Left lung (tissue), 4 donors: ENCODE measurements at regions not wholly inside any gene's neighbourhood (a gene's known extent, or its start where the extent isn't known, plus 50 kb on each side); places are given as distances from the start of the nearest gene placed in this dataset.

Source experiments
- ATAC-seq: fragments of 200-7000 bp; cut with Tn5 transposase; one replicate; pipeline ENCODE4 v1.9.1; 2020; ENCODE audit warnings: moderate library complexity
- DNase-seq, 4 donors: peaks; one replicate each; pipeline ENCODE4 v3.0.0-alpha.2; 2013 to 2020
- H3K27ac ChIP-seq, 2 donors: fragments of 200-600 bp; sonication (generic) in 1 of 2; one replicate each; pipeline versions ENCODE4 v1.5.0 to v1.8.0; 2020 to 2021
- H3K27me3 ChIP-seq, 2 donors: fragments of 200-600 bp; sonication (generic) in 1 of 2; one replicate each; pipeline versions ENCODE4 v1.5.0 to v1.8.0; 2020 to 2021
- H3K36me3 ChIP-seq, 2 donors: fragments of 200-600 bp; sonication (generic) in 1 of 2; one replicate each; pipeline versions ENCODE4 v1.5.0 to v1.8.0; 2020 to 2021
- H3K4me1 ChIP-seq, 2 donors: fragments of 200-600 bp; one replicate each; pipeline ENCODE4 v1.8.0; 2021
- H3K4me3 ChIP-seq, 2 donors: fragments of 200-600 bp; sonication (generic) in 1 of 2; one replicate each; pipeline versions ENCODE4 v1.5.0 to v1.8.0; 2020 to 2021; ENCODE audit warnings: mild to moderate bottlenecking in 1 of 2
- H3K9me3 ChIP-seq, 2 donors: fragments of 200-600 bp; sonication (generic) in 1 of 2; one replicate each; pipeline versions ENCODE4 v1.5.0 to v1.8.0; 2020 to 2021
- CTCF ChIP-seq, 2 donors: fragments of 200-600 bp; sonication (generic) in 1 of 2; IDR thresholded peaks; one replicate each; pipeline versions ENCODE4 v1.5.0 to v1.8.0; 2021; ENCODE audit warnings: antibody characterized with exemption in 2 of 2
- intact Hi-C, 2 donors: fragments of 100-400 bp; cut with DNase I; formaldehyde crosslinking; loops; one replicate each; pipeline versions ENCODE4 v1.11.2 to v1.14.2; 2022
- donor health status: DM: no; HTN: yes; CAD: no.
- donor health status: DM: no; HTN: no; CAD: no.

GRCh38 chr18:46422552-46423055 is 234.4 kb downstream of the LOXHD1 start:
- TF ChIP-seq CTCF (IDR thresholded peaks at IDR 0.05): no peak
- Histone ChIP-seq H3K36me3 (no peaks in the 10 kb centered on the region), H3K4me1 (no peaks in the 10 kb centered on the region), H3K27me3 (no peaks in the 10 kb centered on the region), H3K4me3 (no peak overlapping the region), H3K27ac (no peak overlapping the region), H3K9me3 (no peaks in the 10 kb centered on the region)
- DNase-seq (no peak), ATAC-seq (no peak)
- intact Hi-C loops: no loop called here

- no peak for TF ChIP-seq CTCF (IDR thresholded peaks at IDR 0.05)
- H3K4me1 ChIP-seq: no peaks in the 10 kb centered on the region
- intact Hi-C loops: no loop called here
Observed at GRCh38 chr18:46423226-46423805, 233.7 kb downstream of the LOXHD1 start.

GRCh38 chr18:46424898-46425297 is 232.1 kb downstream of the LOXHD1 start:
- no peak for TF ChIP-seq CTCF (IDR thresholded peaks at IDR 0.05)

More at GRCh38 chr18:46423226-46423805, 233.7 kb downstream of the LOXHD1 start:
- Histone ChIP-seq H3K27ac (no peak overlapping the region), H3K4me3 (no peak overlapping the region), H3K9me3 (no peaks in the 10 kb centered on the region), H3K27me3 (no peaks in the 10 kb centered on the region), H3K36me3 (no peaks in the 10 kb centered on the region)
- ATAC-seq (no peak), DNase-seq (no peak)

GRCh38 chr18:46425511-46425910 is 231.5 kb downstream of the LOXHD1 start:
- Histone ChIP-seq H3K4me1 (no peaks in the 10 kb centered on the region), H3K9me3 (no peaks in the 10 kb centered on the region), H3K4me3 (no peak overlapping the region), H3K27me3 (no peaks in the 10 kb centered on the region), H3K27ac (no peak overlapping the region), H3K36me3 (no peaks in the 10 kb centered on the region)
- ATAC-seq: no peak
- intact Hi-C loops: no loop called here
- DNase-seq: no peak
- no peak for TF ChIP-seq CTCF (IDR thresholded peaks at IDR 0.05)

More at GRCh38 chr18:46424898-46425297, 232.1 kb downstream of the LOXHD1 start:
- Histone ChIP-seq H3K36me3 (no peaks in the 10 kb centered on the region), H3K9me3 (no peaks in the 10 kb centered on the region), H3K4me1 (no peaks in the 10 kb centered on the region), H3K27ac (no peak overlapping the region), H3K4me3 (no peak overlapping the region), H3K27me3 (no peaks in the 10 kb centered on the region)
- ATAC-seq (peak; percentile 91), DNase-seq (peak in 1 of 4 donors; percentile 34)
- intact Hi-C loops: no loop called here

GRCh38 chr18:46426021-46426678 is 230.9 kb downstream of the LOXHD1 start:
- Histone ChIP-seq H3K4me3 (no peak overlapping the region), H3K4me1 (no peaks in the 10 kb centered on the region), H3K9me3 (no peaks in the 10 kb centered on the region), H3K27ac (no peak overlapping the region), H3K27me3 (no peaks in the 10 kb centered on the region), H3K36me3 (no peaks in the 10 kb centered on the region)
- intact Hi-C loops: no loop called here
- DNase-seq (no peak), ATAC-seq (no peak)
- no peak for TF ChIP-seq CTCF (IDR thresholded peaks at IDR 0.05)
